Nephron (organoid): ENCODE measurements at regions not wholly inside any gene's neighbourhood (a gene's known extent, or its start where the extent isn't known, plus 50 kb on each side); places are given as distances from the start of the nearest gene placed in this dataset.

Experiments used
- H3K27ac Mint-ChIP-seq, 3 experiments: 2 replicates each; pipeline ENCODE4 v1.8.0; 2020; ENCODE audit warnings: mixed read lengths in 3 of 3, mild to moderate bottlenecking in 2 of 3, moderate library complexity in 1 of 3
- H3K27me3 Mint-ChIP-seq: 2 replicates; pipeline ENCODE4 v1.8.0; 2021; ENCODE audit warnings: low read depth, mild to moderate bottlenecking, moderate library complexity, mixed read lengths
- H3K36me3 Mint-ChIP-seq: 2 replicates; pipeline ENCODE4 v1.8.0; 2020; ENCODE audit warnings: low read depth, mixed read lengths
- H3K4me1 Mint-ChIP-seq: 2 replicates; pipeline ENCODE4 v1.8.0; 2020; ENCODE audit warnings: mixed read lengths
- H3K4me3 Mint-ChIP-seq, 3 experiments: 2 replicates each; pipeline ENCODE4 v1.8.0; 2020; ENCODE audit warnings: mild to moderate bottlenecking in 3 of 3, mixed read lengths in 3 of 3, moderate library complexity in 2 of 3
- H3K9me3 Mint-ChIP-seq: 2 replicates; pipeline ENCODE4 v1.8.0; 2020; ENCODE audit warnings: mixed read lengths
- TF ChIP-seq, protein P1 (sequence below), 3 experiments: fragments of 200-600 bp; sonication (generic); IDR thresholded peaks; one replicate each; pipeline ENCODE4 v1.5.0; 2021; ENCODE audit warnings: antibody characterized with exemption in 3 of 3; ENCODE audit not compliant: unreplicated experiment in 3 of 3

DNA sequence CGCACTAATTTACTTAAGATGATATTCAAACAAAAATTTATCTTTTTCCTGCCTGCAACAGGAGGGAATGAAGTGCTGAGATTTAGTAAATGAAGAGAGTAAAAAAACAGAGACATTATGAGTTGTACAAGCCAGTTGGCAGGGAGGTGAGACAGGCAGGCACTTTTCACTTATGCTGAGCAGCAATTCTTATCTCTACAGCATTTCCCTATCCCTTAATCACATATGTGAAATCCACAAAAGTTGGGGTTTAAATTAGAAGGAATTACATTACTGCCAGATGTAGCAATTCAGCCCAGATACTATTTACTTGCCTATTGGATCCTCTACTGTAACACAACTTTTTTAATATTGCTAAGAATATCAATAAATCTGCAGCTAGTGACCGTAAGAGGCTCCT is 314.2 kb upstream of the LRP1B start:
- H3K4me1 Mint-ChIP-seq: no peaks in the 10 kb centered on the region
- no peak overlapping the region for H3K27ac Mint-ChIP-seq
- TF ChIP-seq, protein P1, sequence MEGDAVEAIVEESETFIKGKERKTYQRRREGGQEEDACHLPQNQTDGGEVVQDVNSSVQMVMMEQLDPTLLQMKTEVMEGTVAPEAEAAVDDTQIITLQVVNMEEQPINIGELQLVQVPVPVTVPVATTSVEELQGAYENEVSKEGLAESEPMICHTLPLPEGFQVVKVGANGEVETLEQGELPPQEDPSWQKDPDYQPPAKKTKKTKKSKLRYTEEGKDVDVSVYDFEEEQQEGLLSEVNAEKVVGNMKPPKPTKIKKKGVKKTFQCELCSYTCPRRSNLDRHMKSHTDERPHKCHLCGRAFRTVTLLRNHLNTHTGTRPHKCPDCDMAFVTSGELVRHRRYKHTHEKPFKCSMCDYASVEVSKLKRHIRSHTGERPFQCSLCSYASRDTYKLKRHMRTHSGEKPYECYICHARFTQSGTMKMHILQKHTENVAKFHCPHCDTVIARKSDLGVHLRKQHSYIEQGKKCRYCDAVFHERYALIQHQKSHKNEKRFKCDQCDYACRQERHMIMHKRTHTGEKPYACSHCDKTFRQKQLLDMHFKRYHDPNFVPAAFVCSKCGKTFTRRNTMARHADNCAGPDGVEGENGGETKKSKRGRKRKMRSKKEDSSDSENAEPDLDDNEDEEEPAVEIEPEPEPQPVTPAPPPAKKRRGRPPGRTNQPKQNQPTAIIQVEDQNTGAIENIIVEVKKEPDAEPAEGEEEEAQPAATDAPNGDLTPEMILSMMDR (IDR thresholded peaks at IDR 0.05; ENCODE audit: unreplicated experiment in 3 of 3): no peak
- no peaks in the 10 kb centered on the region for H3K27me3 Mint-ChIP-seq
- no peak overlapping the region for H3K4me3 Mint-ChIP-seq
- no peaks in the 10 kb centered on the region for H3K9me3 Mint-ChIP-seq
- no peaks in the 10 kb centered on the region for H3K36me3 Mint-ChIP-seq

DNA sequence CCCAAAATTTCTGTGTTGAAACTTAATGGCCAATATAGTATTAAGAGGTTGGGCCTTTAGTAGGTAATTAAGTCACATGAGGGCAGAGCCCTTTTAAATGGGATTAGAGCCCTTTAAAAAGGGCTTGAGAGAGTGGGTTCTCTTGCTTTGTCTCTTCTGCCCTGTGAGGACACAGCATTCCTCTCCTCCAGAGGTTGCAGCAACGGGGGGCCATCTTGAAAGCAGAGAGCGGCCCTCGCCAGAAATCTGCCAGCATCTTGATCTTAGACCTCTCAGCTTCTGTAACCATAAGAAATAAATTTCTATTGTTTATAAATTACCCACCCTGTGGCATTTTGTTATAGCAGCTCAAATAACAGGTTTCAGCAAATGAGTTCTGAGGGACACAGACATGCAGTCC is 305.0 kb upstream of the LRP1B start:
- H3K4me1 Mint-ChIP-seq: no peaks in the 10 kb centered on the region
- no peak overlapping the region for H3K27ac Mint-ChIP-seq
- H3K36me3 Mint-ChIP-seq: no peaks in the 10 kb centered on the region
- no peak overlapping the region for H3K4me3 Mint-ChIP-seq
- TF ChIP-seq, protein P1 (IDR thresholded peaks at IDR 0.05; ENCODE audit: unreplicated experiment in 3 of 3): no peak
- no peaks in the 10 kb centered on the region for H3K27me3 Mint-ChIP-seq
- H3K9me3 Mint-ChIP-seq: no peaks in the 10 kb centered on the region

DNA sequence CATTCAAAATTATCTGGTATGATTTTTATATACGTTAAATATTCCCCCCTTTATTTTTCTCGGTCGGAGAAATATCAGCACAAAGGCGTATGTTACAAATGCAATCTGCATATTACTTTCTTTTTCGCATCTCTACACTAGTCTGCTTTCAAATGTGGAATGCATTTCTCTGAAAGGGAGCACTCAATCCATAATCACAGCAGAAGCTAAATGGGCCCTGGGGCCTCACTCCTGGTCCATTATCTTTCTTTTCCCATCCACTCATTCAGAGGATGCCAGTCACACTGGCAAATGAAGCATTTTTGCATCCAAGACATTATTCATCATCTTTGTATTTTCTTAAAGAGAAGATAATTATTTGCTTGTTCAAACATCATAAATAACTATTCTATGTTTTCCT is 295.2 kb upstream of the LRP1B start:
- H3K36me3 Mint-ChIP-seq: no peaks in the 10 kb centered on the region
- TF ChIP-seq, protein P1 (IDR thresholded peaks at IDR 0.05; ENCODE audit: unreplicated experiment in 3 of 3): no peak
- H3K4me1 Mint-ChIP-seq: no peaks in the 10 kb centered on the region
- H3K4me3 Mint-ChIP-seq: no peak overlapping the region
- no peak overlapping the region for H3K27ac Mint-ChIP-seq
- H3K9me3 Mint-ChIP-seq: no peaks in the 10 kb centered on the region
- H3K27me3 Mint-ChIP-seq: no peaks in the 10 kb centered on the region

DNA sequence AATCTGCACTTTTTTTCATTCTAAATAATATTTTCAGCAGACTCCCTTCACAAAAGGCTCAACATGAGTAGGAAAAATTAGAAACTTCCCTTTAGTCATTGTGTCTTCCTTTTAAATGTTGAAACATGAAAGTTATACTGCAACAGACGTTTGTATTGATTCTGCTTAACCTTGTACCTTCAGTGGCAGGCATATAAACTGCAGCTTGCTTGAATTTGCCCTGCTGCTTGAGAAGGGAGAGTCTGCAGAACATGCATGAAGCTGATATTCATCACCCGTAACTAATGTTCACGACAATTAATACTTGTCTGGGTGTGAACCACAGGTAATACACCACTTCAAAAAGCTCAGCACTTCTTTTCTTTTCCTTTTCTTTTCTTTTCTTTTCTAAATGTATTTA is 294.7 kb upstream of the LRP1B start:
- Mint-ChIP-seq H3K27ac (no peak overlapping the region), H3K36me3 (no peaks in the 10 kb centered on the region), H3K27me3 (no peaks in the 10 kb centered on the region), H3K4me3 (no peak overlapping the region), H3K9me3 (no peaks in the 10 kb centered on the region), H3K4me1 (no peaks in the 10 kb centered on the region)
- TF ChIP-seq, protein P1 (IDR thresholded peaks at IDR 0.05; ENCODE audit: unreplicated experiment in 3 of 3): no peak

DNA sequence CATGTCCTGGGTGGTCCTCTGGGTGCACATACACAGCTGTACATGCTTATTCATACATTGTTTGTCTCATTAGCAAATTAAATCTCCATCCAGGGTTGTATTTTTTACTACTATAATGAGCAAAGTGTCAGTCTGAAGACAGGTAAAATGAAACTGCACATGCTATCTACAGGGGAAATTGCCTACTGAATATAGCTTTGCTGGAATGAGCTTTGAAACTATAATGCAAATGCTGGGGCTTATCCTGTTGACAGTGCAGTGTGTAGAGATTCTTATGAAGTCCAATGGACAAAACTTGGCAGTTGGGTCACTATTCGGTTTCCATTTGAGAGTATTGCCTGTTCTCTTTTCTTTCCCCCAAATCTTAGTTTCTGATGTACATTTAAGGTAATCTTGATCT is 292.8 kb upstream of the LRP1B start:
- H3K9me3 Mint-ChIP-seq: no peaks in the 10 kb centered on the region
- TF ChIP-seq, protein P1 (IDR thresholded peaks at IDR 0.05; ENCODE audit: unreplicated experiment in 3 of 3): no peak

DNA sequence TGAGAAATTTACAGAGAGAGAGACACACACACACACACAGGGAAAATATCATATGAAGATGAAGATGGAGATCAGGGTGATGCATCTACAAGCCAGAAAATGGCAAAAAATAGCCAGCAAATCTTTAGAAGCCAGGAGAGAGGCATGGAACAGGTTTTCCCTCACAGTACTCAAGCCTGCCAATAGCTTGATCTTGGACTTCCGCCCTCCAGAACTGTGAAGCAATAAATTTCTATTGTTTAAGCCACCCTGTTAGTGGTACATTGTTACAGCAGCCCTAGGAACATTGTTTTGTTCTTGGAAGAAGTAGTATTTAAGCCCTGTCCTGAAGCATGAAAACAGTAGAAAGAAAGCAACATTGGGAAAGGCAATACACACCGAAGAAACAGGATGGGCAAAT is 292.0 kb upstream of the LRP1B start:
- no peak overlapping the region for H3K27ac Mint-ChIP-seq

More for the DNA sequence above, 292.8 kb upstream of the LRP1B start:
- no peak overlapping the region for H3K4me3 Mint-ChIP-seq
- no peaks in the 10 kb centered on the region for H3K27me3 Mint-ChIP-seq
- H3K27ac Mint-ChIP-seq: no peak overlapping the region
- no peaks in the 10 kb centered on the region for H3K4me1 Mint-ChIP-seq
- H3K36me3 Mint-ChIP-seq: no peaks in the 10 kb centered on the region

More for the DNA sequence above, 292.0 kb upstream of the LRP1B start:
- H3K4me1 Mint-ChIP-seq: no peaks in the 10 kb centered on the region
- H3K4me3 Mint-ChIP-seq: no peak overlapping the region
- no peaks in the 10 kb centered on the region for H3K9me3 Mint-ChIP-seq
- no peaks in the 10 kb centered on the region for H3K27me3 Mint-ChIP-seq
- TF ChIP-seq, protein P1 (IDR thresholded peaks at IDR 0.05; ENCODE audit: unreplicated experiment in 3 of 3): no peak
- no peaks in the 10 kb centered on the region for H3K36me3 Mint-ChIP-seq
